ENCODE measurements at regions not wholly inside any gene's neighbourhood (a gene's known extent, or its start where the extent isn't known, plus 50 kb on each side); places are given as distances from the start of the nearest gene placed in this dataset.

GRCh38 chr1:222979561-222979960 lies 163.5 kb downstream of the TLR5 start:
- TF ChIP-seq, protein P1, sequence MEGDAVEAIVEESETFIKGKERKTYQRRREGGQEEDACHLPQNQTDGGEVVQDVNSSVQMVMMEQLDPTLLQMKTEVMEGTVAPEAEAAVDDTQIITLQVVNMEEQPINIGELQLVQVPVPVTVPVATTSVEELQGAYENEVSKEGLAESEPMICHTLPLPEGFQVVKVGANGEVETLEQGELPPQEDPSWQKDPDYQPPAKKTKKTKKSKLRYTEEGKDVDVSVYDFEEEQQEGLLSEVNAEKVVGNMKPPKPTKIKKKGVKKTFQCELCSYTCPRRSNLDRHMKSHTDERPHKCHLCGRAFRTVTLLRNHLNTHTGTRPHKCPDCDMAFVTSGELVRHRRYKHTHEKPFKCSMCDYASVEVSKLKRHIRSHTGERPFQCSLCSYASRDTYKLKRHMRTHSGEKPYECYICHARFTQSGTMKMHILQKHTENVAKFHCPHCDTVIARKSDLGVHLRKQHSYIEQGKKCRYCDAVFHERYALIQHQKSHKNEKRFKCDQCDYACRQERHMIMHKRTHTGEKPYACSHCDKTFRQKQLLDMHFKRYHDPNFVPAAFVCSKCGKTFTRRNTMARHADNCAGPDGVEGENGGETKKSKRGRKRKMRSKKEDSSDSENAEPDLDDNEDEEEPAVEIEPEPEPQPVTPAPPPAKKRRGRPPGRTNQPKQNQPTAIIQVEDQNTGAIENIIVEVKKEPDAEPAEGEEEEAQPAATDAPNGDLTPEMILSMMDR (IDR thresholded peaks at IDR 0.05; ENCODE audit: borderline replicate concordance, extremely low read depth, low read length, poor library complexity, severe bottlenecking) = no peak
- TF ChIP-seq EZH2 (IDR thresholded peaks at IDR 0.05; ENCODE audit: borderline replicate concordance, low read depth, low read length, severe bottlenecking) = no peak

Measured in DND-41 (cell line).